ENCODE measurements at regions not wholly inside any gene's neighbourhood (a gene's known extent, or its start where the extent isn't known, plus 50 kb on each side); places are given as distances from the start of the nearest gene placed in this dataset.

- POLR2A ChIA-PET: no interaction called here
- no peak for TF ChIP-seq MYC (CRISPR knock-in tag; IDR thresholded peaks at IDR 0.05; ENCODE audit: borderline replicate concordance)
- no peak for TF ChIP-seq FOXK1 (CRISPR knock-in tag; IDR thresholded peaks at IDR 0.05; ENCODE audit: borderline replicate concordance, low read depth)
- no peak for TF ChIP-seq HIVEP1 (CRISPR knock-in tag; IDR thresholded peaks at IDR 0.05)
- no peak for TF ChIP-seq ZSCAN29 (CRISPR knock-in tag; conservative IDR thresholded peaks at IDR 0.05)
- no peak for TF ChIP-seq ZBTB25 (CRISPR knock-in tag; IDR thresholded peaks at IDR 0.05)
- no peak for TF ChIP-seq ZNF17 (CRISPR knock-in tag; IDR thresholded peaks at IDR 0.05)
- TF ChIP-seq ZNF674 (CRISPR knock-in tag; IDR thresholded peaks at IDR 0.05; ENCODE audit: low read depth): no peak
- TF ChIP-seq, protein P1, sequence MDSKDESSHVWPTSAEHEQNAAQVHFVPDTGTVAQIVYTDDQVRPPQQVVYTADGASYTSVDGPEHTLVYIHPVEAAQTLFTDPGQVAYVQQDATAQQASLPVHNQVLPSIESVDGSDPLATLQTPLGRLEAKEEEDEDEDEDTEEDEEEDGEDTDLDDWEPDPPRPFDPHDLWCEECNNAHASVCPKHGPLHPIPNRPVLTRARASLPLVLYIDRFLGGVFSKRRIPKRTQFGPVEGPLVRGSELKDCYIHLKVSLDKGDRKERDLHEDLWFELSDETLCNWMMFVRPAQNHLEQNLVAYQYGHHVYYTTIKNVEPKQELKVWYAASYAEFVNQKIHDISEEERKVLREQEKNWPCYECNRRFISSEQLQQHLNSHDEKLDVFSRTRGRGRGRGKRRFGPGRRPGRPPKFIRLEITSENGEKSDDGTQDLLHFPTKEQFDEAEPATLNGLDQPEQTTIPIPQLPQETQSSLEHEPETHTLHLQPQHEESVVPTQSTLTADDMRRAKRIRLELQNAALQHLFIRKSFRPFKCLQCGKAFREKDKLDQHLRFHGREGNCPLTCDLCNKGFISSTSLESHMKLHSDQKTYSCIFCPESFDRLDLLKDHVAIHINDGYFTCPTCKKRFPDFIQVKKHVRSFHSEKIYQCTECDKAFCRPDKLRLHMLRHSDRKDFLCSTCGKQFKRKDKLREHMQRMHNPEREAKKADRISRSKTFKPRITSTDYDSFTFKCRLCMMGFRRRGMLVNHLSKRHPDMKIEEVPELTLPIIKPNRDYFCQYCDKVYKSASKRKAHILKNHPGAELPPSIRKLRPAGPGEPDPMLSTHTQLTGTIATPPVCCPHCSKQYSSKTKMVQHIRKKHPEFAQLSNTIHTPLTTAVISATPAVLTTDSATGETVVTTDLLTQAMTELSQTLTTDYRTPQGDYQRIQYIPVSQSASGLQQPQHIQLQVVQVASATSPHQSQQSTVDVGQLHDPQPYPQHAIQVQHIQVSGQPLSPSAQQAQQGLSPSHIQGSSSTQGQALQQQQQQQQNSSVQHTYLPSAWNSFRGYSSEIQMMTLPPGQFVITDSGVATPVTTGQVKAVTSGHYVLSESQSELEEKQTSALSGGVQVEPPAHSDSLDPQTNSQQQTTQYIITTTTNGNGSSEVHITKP (CRISPR knock-in tag; IDR thresholded peaks at IDR 0.05; ENCODE audit: low read depth): no peak
- TF ChIP-seq ZBTB39 (CRISPR knock-in tag; IDR thresholded peaks at IDR 0.05): no peak
- TF ChIP-seq XBP1 (CRISPR knock-in tag; IDR thresholded peaks at IDR 0.05): no peak
- no peak for TF ChIP-seq ZNF34 (CRISPR knock-in tag; IDR thresholded peaks at IDR 0.05; ENCODE audit: borderline replicate concordance)
- TF ChIP-seq PRDM4 (CRISPR knock-in tag; IDR thresholded peaks at IDR 0.05; ENCODE audit: borderline replicate concordance): no peak
- TF ChIP-seq ZBTB8A (CRISPR knock-in tag; IDR thresholded peaks at IDR 0.05; ENCODE audit: borderline replicate concordance, low read depth): no peak
- H2AFZ ChIP-seq (ENCODE audit: low read length): no peak overlapping the region
- no peaks in the 10 kb centered on the region for H3K9me3 ChIP-seq (ENCODE audit: low read length)
- H3K27me3 ChIP-seq (ENCODE audit: control insufficient read depth in 1 of 2, insufficient read depth in 2 of 2, low read length in 2 of 2): no peaks in the 10 kb centered on the region
- intact Hi-C loops (cut with micrococcal nuclease; ENCODE audit: unreplicated experiment) (no loop called here), in situ Hi-C loops (cut with HindIII; ENCODE audit: extremely low pct_ligation_motif_present, low pct_unique_long_range_greater_than_20kb) (no loop called here)
- no peak overlapping the region for H3K9ac ChIP-seq (ENCODE audit: insufficient read depth, low read depth, low read length)
- FAIRE-seq: no peak
- 2% methylated on average over 6 of the region's 7 CpGs for WGBS (ENCODE audit: low lambda C conversion rate)
- no peak for DNase-seq (ENCODE audit: low spot score)
- H3K4me1 ChIP-seq (ENCODE audit: insufficient read depth, low read length): no peaks in the 10 kb centered on the region
- H3K36me3 ChIP-seq (replicated peaks in 1 of 2; ENCODE audit: control insufficient read depth in 1 of 2, insufficient read depth in 2 of 2, low read length in 2 of 2): no peaks in the 10 kb centered on the region
- no peak for ATAC-seq
- no peaks in the 10 kb centered on the region for H3K79me2 ChIP-seq (ENCODE audit: insufficient read depth, low read length)
- H3K4me2 ChIP-seq (ENCODE audit: low read depth, low read length): no peak overlapping the region
- CTCF ChIA-PET (ENCODE audit: low intra/inter-chr PET ratio, low total read pairs): no interaction called here
- no TSS peak for BruUV-seq (replicated peaks)
- no peak overlapping the region for H3K4me3 ChIP-seq (replicated peaks in 1 of 3; ENCODE audit: insufficient read depth in 1 of 3, low read depth in 2 of 3, low read length in 3 of 3)
- H3K27ac ChIP-seq (ENCODE audit: extremely low read length, insufficient read depth, low read length): no peak overlapping the region
- no peaks in the 10 kb centered on the region for H4K20me1 ChIP-seq (ENCODE audit: insufficient read depth, low read length)
These were observed 134.6 kb downstream of the ARSF start for GRCh38 chrX:3175659-3176438.
